OCI-LY7 (cell line): ENCODE measurements at regions not wholly inside any gene's neighbourhood (a gene's known extent, or its start where the extent isn't known, plus 50 kb on each side); places are given as distances from the start of the nearest gene placed in this dataset.

Source experiments
- BruUV-seq: library from RNA; stranded (reverse); fragments of 400-500 nt; replicated peaks from 2 replicates; lab custom pipeline; 2021; lab: Mats Ljungman, UMichigan
- CTCF ChIA-PET: fragments of 300-600 bp; sonication (Branson Sonifier 250); formaldehyde crosslinking; loops from one replicate; lab custom pipeline; 2022; ENCODE audit warnings: antibody characterized with exemption; ENCODE audit not compliant: unreplicated experiment; lab: Charles Lee
- POLR2A ChIA-PET: fragments of 300-600 bp; sonication (Branson Sonifier 250); formaldehyde crosslinking; loops from one replicate; lab custom pipeline; 2022; ENCODE audit warnings: antibody characterized with exemption; lab: Charles Lee
- DNase-seq: peaks from one replicate; pipeline ENCODE4 v3.0.0-alpha.2; 2015; ENCODE audit warnings: low spot score
- H2AFZ ChIP-seq: fragments of 200-600 bp; sonication (generic), shearing (Covaris generic); 2 replicates; pipeline ENCODE4 v1.6.1; 2014; ENCODE audit warnings: mild to moderate bottlenecking, antibody characterized with exemption, low read length, moderate library complexity
- H3K27ac ChIP-seq: fragments of 200-600 bp; sonication (generic); 2 replicates; pipeline ENCODE4 v1.5.1; 2014; ENCODE audit warnings: mixed run types, low read depth, mild to moderate bottlenecking, moderate library complexity, low read length, inconsistent platforms; ENCODE audit not compliant: poor library complexity, severe bottlenecking
- H3K36me3 ChIP-seq: fragments of 200-600 bp; sonication (generic); 2 replicates; pipeline ENCODE4 v1.6.1; 2014; ENCODE audit warnings: mild to moderate bottlenecking, antibody characterized with exemption, low read length, moderate library complexity, mixed read lengths; ENCODE audit not compliant: insufficient read depth
- H3K4me1 ChIP-seq: fragments of 200-600 bp; sonication (generic); 2 replicates; pipeline ENCODE4 v1.5.1; 2014; ENCODE audit warnings: mild to moderate bottlenecking, low read length; ENCODE audit not compliant: insufficient read depth, poor library complexity, severe bottlenecking
- H3K4me2 ChIP-seq: fragments of 200-600 bp; sonication (generic); 2 replicates; pipeline ENCODE4 v1.6.1; 2014; ENCODE audit warnings: mild to moderate bottlenecking, low read length
- H3K4me3 ChIP-seq: fragments of 200-600 bp; sonication (generic); 2 replicates; pipeline ENCODE4 v1.5.1; 2014; ENCODE audit warnings: mild to moderate bottlenecking, low read depth, low read length; ENCODE audit not compliant: poor library complexity, severe bottlenecking
- H3K79me2 ChIP-seq: fragments of 200-600 bp; sonication (generic); 2 replicates; pipeline ENCODE4 v1.6.1; 2016; ENCODE audit warnings: low read depth, mild to moderate bottlenecking, low read length, moderate library complexity, mixed read lengths; ENCODE audit not compliant: insufficient read depth
- H3K9me2 ChIP-seq: fragments of 200-600 bp; sonication (generic); 2 replicates; pipeline ENCODE4 v1.6.1; 2016; ENCODE audit warnings: mild to moderate bottlenecking, low read length, mixed read lengths; ENCODE audit not compliant: insufficient read depth
- H3K9me3 ChIP-seq: fragments of 200-600 bp; sonication (generic); 2 replicates; pipeline ENCODE4 v1.6.1; 2014; ENCODE audit warnings: mild to moderate bottlenecking, mixed run types, low read length, mixed read lengths
- H4K20me1 ChIP-seq: fragments of 200-600 bp; sonication (generic); 2 replicates; pipeline ENCODE4 v1.6.1; 2014; ENCODE audit warnings: mild to moderate bottlenecking, antibody characterized with exemption, low read length, moderate library complexity, mixed read lengths; ENCODE audit not compliant: insufficient read depth
- CTCF ChIP-seq: fragments of 200-600 bp; sonication (generic); conservative IDR thresholded peaks from 2 replicates; pipeline ENCODE4 v1.5.1; 2014; ENCODE audit warnings: mild to moderate bottlenecking, antibody characterized with exemption, low read length, moderate library complexity, mixed read lengths
- EZH2phosphoT487 ChIP-seq: fragments of 200-600 bp; sonication (generic); IDR thresholded peaks from 2 replicates; pipeline ENCODE4 v1.6.1; 2018; ENCODE audit warnings: low read depth, borderline replicate concordance, mild to moderate bottlenecking, mixed run types, antibody characterized with exemption, low read length, moderate library complexity, mixed read lengths
- intact Hi-C: fragments of 100-400 bp; cut with micrococcal nuclease; formaldehyde crosslinking; loops from one replicate; pipeline ENCODE4 v1.10.0; 2022; ENCODE audit not compliant: unreplicated experiment

GRCh38 chr7:35491233-35491632, 203.7 kb downstream of the HERPUD2 start:
- POLR2A ChIA-PET, result no interaction called here
- H4K20me1 ChIP-seq, result no peaks in the 10 kb centered on the region
- H3K27ac ChIP-seq, result no peak overlapping the region
- no peak for TF ChIP-seq EZH2phosphoT487
- H2AFZ ChIP-seq, result no peak overlapping the region
- intact Hi-C loops, result no loop called here
- H3K79me2 ChIP-seq, result no peaks in the 10 kb centered on the region
- H3K9me3 ChIP-seq, result no peaks in the 10 kb centered on the region
- DNase-seq, result no peak
- no TSS peak for BruUV-seq
- no peaks in the 10 kb centered on the region for H3K36me3 ChIP-seq
- H3K4me1 ChIP-seq, result no peaks in the 10 kb centered on the region
- H3K9me2 ChIP-seq, result no peaks in the 10 kb centered on the region
- H3K4me3 ChIP-seq, result no peak overlapping the region
- no peak overlapping the region for H3K4me2 ChIP-seq
- CTCF ChIA-PET, result no interaction called here

- BruUV-seq, result no TSS peak
- no peak for TF ChIP-seq EZH2phosphoT487
- no peak for TF ChIP-seq CTCF
- Histone ChIP-seq H3K4me1 (no peaks in the 10 kb centered on the region), H3K4me3 (no peak overlapping the region), H2AFZ (no peak overlapping the region), H4K20me1 (no peaks in the 10 kb centered on the region), H3K27ac (no peak overlapping the region), H3K9me2 (no peaks in the 10 kb centered on the region), H3K79me2 (no peaks in the 10 kb centered on the region), H3K4me2 (no peak overlapping the region), H3K36me3 (no peaks in the 10 kb centered on the region), H3K9me3 (no peaks in the 10 kb centered on the region)
- DNase-seq, result no peak
- ChIA-PET CTCF (no interaction called here), POLR2A (interaction anchor here (1.2 kb wide), 1 partner anchor 10 kb away, joined by 3 read pairs; no protein-coding TSS in a partner anchor)
- intact Hi-C loops, result no loop called here
Observed at GRCh38 chr7:35487841-35488240, 207.1 kb downstream of the HERPUD2 start.

GRCh38 chr7:35487402-35487801, 207.5 kb downstream of the HERPUD2 start:
- Histone ChIP-seq H2AFZ (no peak overlapping the region), H3K4me3 (no peak overlapping the region), H3K4me2 (no peak overlapping the region), H4K20me1 (no peaks in the 10 kb centered on the region), H3K79me2 (no peaks in the 10 kb centered on the region), H3K36me3 (no peaks in the 10 kb centered on the region), H3K4me1 (no peaks in the 10 kb centered on the region), H3K9me2 (no peaks in the 10 kb centered on the region), H3K27ac (no peak overlapping the region), H3K9me3 (no peaks in the 10 kb centered on the region)
- TF ChIP-seq CTCF (no peak), EZH2phosphoT487 (no peak)
- intact Hi-C loops, result no loop called here
- CTCF ChIA-PET, result no interaction called here
- no TSS peak for BruUV-seq
- no peak for DNase-seq
- POLR2A ChIA-PET, result interaction anchor here (1.2 kb wide), 1 partner anchor 9 kb away, joined by 3 read pairs; no protein-coding TSS in a partner anchor
